Endothelial cell of umbilical vein (primary cell): ENCODE measurements at regions not wholly inside any gene's neighbourhood (a gene's known extent, or its start where the extent isn't known, plus 50 kb on each side); places are given as distances from the start of the nearest gene placed in this dataset.

ENCODE experiments used
- BruUV-seq: library from RNA; stranded (reverse); fragments of 400-500 nt; replicated peaks from 2 replicates; lab custom pipeline; 2021; lab: Mats Ljungman, UMichigan
- CTCF ChIA-PET: fragments of 300-600, 350-600 bp; sonication (Branson Sonifier 250); formaldehyde crosslinking; loops from one replicate; lab custom pipeline; 2021; ENCODE audit warnings: antibody characterized with exemption, inconsistent platforms; lab: Charles Lee
- POLR2A ChIA-PET: fragments of 300-600, 350-600 bp; sonication (Branson Sonifier 250); formaldehyde crosslinking; loops from one replicate; lab custom pipeline; 2021; ENCODE audit warnings: antibody characterized with exemption, inconsistent platforms; lab: Charles Lee
- DNase-seq: peaks from one replicate; pipeline ENCODE4 v3.0.0-alpha.2; 2011; ENCODE audit warnings: low read depth, low spot score
- FAIRE-seq: peaks from 2 replicates; lab custom pipeline; 2011; peaks lifted over from hg19 to GRCh38; lab: Jason Lieb, UNC
- H2AFZ ChIP-seq: 2 replicates; pipeline ENCODE4 v1.6.0; 2012; ENCODE audit warnings: low read depth, low read length, control low read depth, inconsistent platforms
- H3K27ac ChIP-seq: 2 replicates; pipeline ENCODE4 v1.5.1; 2011; ENCODE audit warnings: low read depth, mild to moderate bottlenecking, control low read depth, low read length, moderate library complexity; ENCODE audit not compliant: insufficient read depth
- H3K27me3 ChIP-seq, 2 experiments: 2 replicates each; pipeline versions ENCODE4 v1.6.0 to v1.6.1; 2011; ENCODE audit warnings: low read length in 2 of 2, mixed read lengths in 1 of 2; ENCODE audit not compliant: control insufficient read depth in 2 of 2, insufficient read depth in 2 of 2
- H3K36me3 ChIP-seq, 2 experiments: 2 replicates in 1 of 2; 3 replicates in 1 of 2; pipeline ENCODE4 v1.5.1; 2011; ENCODE audit warnings: low read length in 2 of 2, mild to moderate bottlenecking in 1 of 2, moderate library complexity in 1 of 2; ENCODE audit not compliant: control insufficient read depth in 2 of 2, insufficient read depth in 2 of 2; ENCODE audit errors: extremely low read depth in 1 of 2
- H3K4me1 ChIP-seq: 3 replicates; pipeline ENCODE4 v1.5.1; 2011; ENCODE audit warnings: mild to moderate bottlenecking, low read length; ENCODE audit not compliant: control insufficient read depth, insufficient read depth; ENCODE audit errors: extremely low read depth
- H3K4me2 ChIP-seq: 2 replicates; pipeline ENCODE4 v1.6.1; 2011; ENCODE audit warnings: low read length, control low read depth, mixed read lengths; ENCODE audit not compliant: insufficient read depth
- H3K4me3 ChIP-seq, 3 experiments: fragments of 200-600 bp in 1 of 3; sonication (generic), shearing (Covaris generic) in 1 of 3; replicated peaks in 1 of 3; 2 replicates each; pipeline ENCODE4 v1.5.1; 2011 to 2016; ENCODE audit warnings: control low read depth in 3 of 3, low read length in 3 of 3, mild to moderate bottlenecking in 2 of 3, inconsistent platforms in 1 of 3, low read depth in 1 of 3, moderate library complexity in 1 of 3; ENCODE audit not compliant: insufficient read depth in 1 of 3
- H3K79me2 ChIP-seq: 2 replicates; pipeline ENCODE4 v1.6.0; 2012; ENCODE audit warnings: low read length, inconsistent platforms; ENCODE audit not compliant: control insufficient read depth, insufficient read depth
- H3K9ac ChIP-seq: replicated peaks from 2 replicates; pipeline ENCODE3; 2011; ENCODE audit warnings: low read length, control low read depth; ENCODE audit not compliant: insufficient read depth; ENCODE audit errors: extremely low read depth
- H3K9me1 ChIP-seq: replicated peaks from 3 replicates; pipeline ENCODE4 v1.6.0; 2011; ENCODE audit warnings: mild to moderate bottlenecking, low read length; ENCODE audit not compliant: control insufficient read depth, insufficient read depth; ENCODE audit errors: extremely low read depth
- H3K9me3 ChIP-seq: replicated peaks from 2 replicates; pipeline ENCODE4 v1.5.1; 2012; ENCODE audit warnings: low read length, inconsistent platforms; ENCODE audit not compliant: control insufficient read depth, insufficient read depth
- H4K20me1 ChIP-seq: replicated peaks from 2 replicates; pipeline ENCODE3; 2011; ENCODE audit warnings: mild to moderate bottlenecking, low read length; ENCODE audit not compliant: control insufficient read depth, insufficient read depth; ENCODE audit errors: extremely low read depth
- CTCF ChIP-seq, 2 donors: IDR thresholded peaks; 1 replicate in 1 of 2; 2 replicates in 1 of 2; pipeline ENCODE4 v1.5.1; 2011; ENCODE audit warnings: low read length in 2 of 2, mild to moderate bottlenecking in 2 of 2, moderate library complexity in 2 of 2, control low read depth in 1 of 2, inconsistent platforms in 1 of 2, low read depth in 1 of 2; ENCODE audit not compliant: insufficient read depth in 1 of 2; ENCODE audit errors: extremely low read depth in 1 of 2
- EZH2 ChIP-seq: IDR thresholded peaks from 2 replicates; pipeline ENCODE4 v1.6.1; 2012; ENCODE audit warnings: borderline replicate concordance, low read depth, mild to moderate bottlenecking, moderate library complexity, low read length, inconsistent platforms; ENCODE audit not compliant: severe bottlenecking
- FOS ChIP-seq: IDR thresholded peaks from 2 replicates; pipeline ENCODE4 v1.6.1; 2011; ENCODE audit warnings: mild to moderate bottlenecking, low read length, moderate library complexity, borderline replicate concordance; ENCODE audit not compliant: insufficient read depth
- GATA2 ChIP-seq: IDR thresholded peaks from 2 replicates; pipeline ENCODE4 v1.7.0; 2011; ENCODE audit warnings: low read depth, mild to moderate bottlenecking, moderate library complexity, mixed read lengths, low read length; ENCODE audit not compliant: insufficient read length, insufficient read depth
- JUN ChIP-seq: IDR thresholded peaks from 2 replicates; pipeline ENCODE4 v1.6.1; 2011; ENCODE audit warnings: borderline replicate concordance, low read depth; ENCODE audit not compliant: insufficient read length, insufficient read depth
- MAX ChIP-seq: IDR thresholded peaks from 2 replicates; pipeline ENCODE4 v1.6.1; 2011; ENCODE audit not compliant: insufficient read depth, insufficient read length
- MYC ChIP-seq: IDR thresholded peaks from one replicate; pipeline ENCODE4 v1.6.1; 2011; ENCODE audit warnings: mild to moderate bottlenecking, low read depth, low read length
- POLR2A ChIP-seq: IDR thresholded peaks from 2 replicates; pipeline ENCODE4 v1.6.1; 2012; ENCODE audit warnings: low read depth, mild to moderate bottlenecking, control low read depth, low read length
- POLR2AphosphoS5 ChIP-seq: IDR thresholded peaks from 2 replicates; pipeline ENCODE4 v1.6.1; 2012; ENCODE audit warnings: low read depth, mild to moderate bottlenecking, control low read depth, low read length, moderate library complexity; ENCODE audit not compliant: insufficient read depth
- dilution Hi-C: fragments of 300-500 bp; cut with MboI; formaldehyde crosslinking; loops from one replicate; pipeline ENCODE4 v1.15.0; 2019; ENCODE audit warnings: low sequenced_read_pairs; ENCODE audit not compliant: extremely low pct_ligation_motif_present
- intact Hi-C: fragments of 100-400 bp; cut with micrococcal nuclease; formaldehyde crosslinking; loops from one replicate; pipeline ENCODE4 v1.10.0; 2022

- CTCF ChIA-PET = no interaction called here
- BruUV-seq = no TSS peak
These were observed 1369.9 kb downstream of the EFNB2 start for GRCh38 chr13:105165449-105166125.

More at GRCh38 chr13:105165449-105166125, 1369.9 kb downstream of the EFNB2 start:
- TF ChIP-seq POLR2A (no peak), FOS (no peak), MAX (no peak), CTCF (IDR thresholded peaks at IDR 0.05; ENCODE audit: extremely low read depth in 1 of 2, insufficient read depth in 1 of 2, low read depth in 1 of 2, low read length in 2 of 2) (no peak), MYC (no peak), JUN (no peak), EZH2 (no peak), POLR2AphosphoS5 (no peak), GATA2 (no peak)
- Histone ChIP-seq H3K79me2 (no peaks in the 10 kb centered on the region), H4K20me1 (no peaks in the 10 kb centered on the region), H3K27me3 (no peaks in the 10 kb centered on the region), H3K9ac (no peak overlapping the region), H3K9me3 (no peaks in the 10 kb centered on the region), H3K9me1 (no peaks in the 10 kb centered on the region), H3K4me1 (no peaks in the 10 kb centered on the region), H3K4me3 (no peak overlapping the region), H3K27ac (no peak overlapping the region), H3K4me2 (no peak overlapping the region), H2AFZ (no peak overlapping the region), H3K36me3 (no peaks in the 10 kb centered on the region)
- DNase-seq (no peak), FAIRE-seq (no peak)
- intact Hi-C loops = no loop called here
- dilution Hi-C loops = no loop called here
- POLR2A ChIA-PET = no interaction called here
